GM12878 (cell line): ENCODE measurements at regions not wholly inside any gene's neighbourhood (a gene's known extent, or its start where the extent isn't known, plus 50 kb on each side); places are given as distances from the start of the nearest gene placed in this dataset.

Experiments
- ATAC-seq: fragments of 200-7000 bp; cut with Tn5 transposase; 3 replicates; pipeline ENCODE4 v1.9.1; 2020; ENCODE audit warnings: mild to moderate bottlenecking, moderate library complexity
- BruUV-seq: library from RNA; stranded (reverse); fragments of 400-500 nt; replicated peaks from 2 replicates; lab custom pipeline; 2021; lab: Mats Ljungman, UMichigan
- CTCF ChIA-PET: fragments of 300-600 bp; sonication (Branson Sonifier 250); formaldehyde crosslinking; extraction: SDS; loops from one replicate; lab custom pipeline; 2021; ENCODE audit warnings: inconsistent platforms; lab: Yijun Ruan, JAX
- POLR2A ChIA-PET: fragments of 350-600 bp; formaldehyde crosslinking; extraction: SDS; loops from one replicate; lab custom pipeline; 2021; ENCODE audit warnings: inconsistent platforms; lab: Charles Lee
- RAD21 ChIA-PET: fragments of 300-600 bp; sonication (Branson Sonifier 250); formaldehyde crosslinking; loops from one replicate; lab custom pipeline; 2023; ENCODE audit warnings: antibody characterized with exemption; ENCODE audit not compliant: unreplicated experiment; lab: Charles Lee
- SMC1A ChIA-PET: fragments of 300-600 bp; sonication (Branson Sonifier 250); formaldehyde crosslinking; loops from one replicate; lab custom pipeline; 2023; ENCODE audit not compliant: unreplicated experiment, uncharacterized antibody; lab: Charles Lee
- DNase-seq: peaks from one replicate; pipeline ENCODE4 v3.0.0-alpha.2; 2011; ENCODE audit warnings: low read depth, low spot score
- FAIRE-seq: peaks from 3 replicates; lab custom pipeline; 2011; peaks lifted over from hg19 to GRCh38; lab: Jason Lieb, UNC
- H2AFZ ChIP-seq: 2 replicates; pipeline ENCODE4 v1.6.0; 2011; ENCODE audit warnings: low read depth, low read length, control low read depth; ENCODE audit not compliant: control insufficient read depth
- H3K27ac ChIP-seq: 2 replicates; pipeline ENCODE4 v1.5.1; 2011; ENCODE audit warnings: control low read depth; ENCODE audit not compliant: control insufficient read depth, insufficient read depth
- H3K27me3 ChIP-seq, 2 experiments: replicated peaks in 1 of 2; 2 replicates each; pipeline versions ENCODE4 v1.6.0 to v1.6.1; 2011; ENCODE audit warnings: low read length in 1 of 2; ENCODE audit not compliant: control insufficient read depth in 2 of 2, insufficient read depth in 2 of 2
- H3K36me3 ChIP-seq, 2 experiments: 2 replicates each; pipeline ENCODE4 v1.5.1; 2011; ENCODE audit warnings: low read length in 1 of 2; ENCODE audit not compliant: control insufficient read depth in 2 of 2, insufficient read depth in 2 of 2
- H3K4me1 ChIP-seq: 2 replicates; pipeline ENCODE4 v1.6.1; 2011; ENCODE audit warnings: mild to moderate bottlenecking, low read length, moderate library complexity, mixed read lengths; ENCODE audit not compliant: control insufficient read depth, insufficient read depth
- H3K4me2 ChIP-seq: 2 replicates; pipeline ENCODE4 v1.6.0; 2011; ENCODE audit warnings: control low read depth; ENCODE audit not compliant: control insufficient read depth, insufficient read depth
- H3K4me3 ChIP-seq: fragments of 200-600 bp; sonication (generic); 2 replicates; pipeline ENCODE4 v1.5.1; 2016
- H3K79me2 ChIP-seq: 2 replicates; pipeline ENCODE4 v1.6.0; 2011; ENCODE audit warnings: low read length; ENCODE audit not compliant: control insufficient read depth, insufficient read depth
- H3K9ac ChIP-seq: 2 replicates; pipeline ENCODE4 v1.8.0; 2011; ENCODE audit warnings: low read length, control low read depth, mixed read lengths; ENCODE audit not compliant: control insufficient read depth, insufficient read depth
- H3K9me3 ChIP-seq: replicated peaks from 3 replicates; pipeline ENCODE4 v1.5.1; 2011; ENCODE audit warnings: mild to moderate bottlenecking, low read length; ENCODE audit not compliant: control insufficient read depth, insufficient read depth
- H4K20me1 ChIP-seq: 2 replicates; pipeline ENCODE4 v1.6.0; 2011; ENCODE audit not compliant: control insufficient read depth, insufficient read depth
- ASH2L ChIP-seq: fragments of 300-600, 200-600 bp; sonication (generic); IDR thresholded peaks from 2 replicates; pipeline ENCODE4 v1.6.1; 2017; ENCODE audit warnings: low read depth, mild to moderate bottlenecking, borderline replicate concordance
- ATF3 ChIP-seq: IDR thresholded peaks from 2 replicates; pipeline ENCODE4 v1.6.1; 2011; ENCODE audit warnings: low read depth, mild to moderate bottlenecking, low read length, moderate library complexity, borderline replicate concordance; ENCODE audit errors: extremely low read depth
- FOS ChIP-seq: IDR thresholded peaks from 3 replicates; pipeline ENCODE4 v1.6.1; 2011; ENCODE audit warnings: borderline replicate concordance; ENCODE audit not compliant: insufficient read length; ENCODE audit errors: extremely low read depth
- HDAC2 ChIP-seq: fragments of 200-600 bp; sonication (generic); IDR thresholded peaks from 2 replicates; pipeline ENCODE4 v1.6.1; 2017
- MTA2 ChIP-seq: fragments of 450-650 bp; IDR thresholded peaks from 2 replicates; pipeline ENCODE4 v1.6.1; 2016; ENCODE audit warnings: low read depth, mild to moderate bottlenecking, moderate library complexity
- MYC ChIP-seq: IDR thresholded peaks from 2 replicates; pipeline ENCODE4 v1.6.1; 2011; ENCODE audit warnings: mild to moderate bottlenecking, low read length, moderate library complexity, inconsistent platforms; ENCODE audit not compliant: insufficient read depth, insufficient replicate concordance, insufficient read length, severe bottlenecking
- NFYB ChIP-seq: IDR thresholded peaks from 2 replicates; pipeline ENCODE4 v1.6.1; 2011; ENCODE audit warnings: low read depth, mild to moderate bottlenecking, low read length, improper control_type of control experiment, moderate library complexity; ENCODE audit not compliant: insufficient read depth
- NRF1 ChIP-seq: conservative IDR thresholded peaks from 2 replicates; pipeline ENCODE4 v1.6.1; 2011; ENCODE audit warnings: mild to moderate bottlenecking, low read depth, low read length, improper control_type of control experiment
- SMC3 ChIP-seq: IDR thresholded peaks from 2 replicates; pipeline ENCODE4 v1.6.1; 2011; ENCODE audit warnings: low read length, improper control_type of control experiment, borderline replicate concordance
- STAT1 ChIP-seq: fragments of 450-650 bp; conservative IDR thresholded peaks from 2 replicates; pipeline ENCODE4 v1.6.1; 2014; ENCODE audit warnings: antibody characterized with exemption, mild to moderate bottlenecking
- TBL1XR1 ChIP-seq: IDR thresholded peaks from 2 replicates; pipeline ENCODE4 v1.6.1; 2012; ENCODE audit warnings: low read depth, low read length, improper control_type of control experiment
- YY1 ChIP-seq: IDR thresholded peaks from 2 replicates; pipeline ENCODE4 v1.6.1; 2011; ENCODE audit warnings: low read depth, mild to moderate bottlenecking, low read length
- ZNF384 ChIP-seq: IDR thresholded peaks from 2 replicates; pipeline ENCODE4 v1.6.1; 2012; ENCODE audit warnings: low read depth, mild to moderate bottlenecking, low read length, improper control_type of control experiment, borderline replicate concordance
- ZZZ3 ChIP-seq: IDR thresholded peaks from 2 replicates; pipeline ENCODE4 v1.6.1; 2011; ENCODE audit warnings: low read depth; ENCODE audit not compliant: control insufficient read depth, insufficient read length
- WGBS: methylation state at CpG from one replicate; pipeline ENCODE4 v1.1.6; 2016; ENCODE audit warnings: low lambda C conversion rate; ENCODE audit not compliant: insufficient replicate concordance, insufficient coverage; ENCODE audit errors: missing lambda C conversion rate; 5-methylcytosine and 5-hydroxymethylcytosine counted together
- in situ Hi-C: fragments of 300-500 bp; cut with MboI; formaldehyde crosslinking; loops from 9 replicates; pipeline ENCODE4 v1.14.3; 2018; ENCODE audit warnings: mixed read lengths
- intact Hi-C: fragments of 100-400 bp; cut with micrococcal nuclease; formaldehyde crosslinking; loops from one replicate; pipeline ENCODE4 v1.14.2; 2022; ENCODE audit not compliant: unreplicated experiment
- TF ChIP-seq, protein P1 (sequence below): IDR thresholded peaks from 2 replicates; pipeline ENCODE4 v1.6.1; 2012; ENCODE audit warnings: low read depth, low read length, improper control_type of control experiment

GRCh38 chr4:110260299-110260698 is 61.9 kb upstream of the ELOVL6 start (continued):
- TF ChIP-seq ASH2L (no peak), YY1 (no peak), MTA2 (no peak), ZNF384 (no peak), TBL1XR1 (no peak), ZZZ3 (no peak)

GRCh38 chr4:110250023-110250387 is 51.6 kb upstream of the ELOVL6 start:
- Histone ChIP-seq H3K27ac (no peak overlapping the region), H3K36me3 (no peaks in the 10 kb centered on the region), H3K79me2 (no peaks in the 10 kb centered on the region), H3K27me3 (no peaks in the 10 kb centered on the region; a peak in 1 of 4 replicates), H3K4me3 (no peak overlapping the region), H3K4me1 (no peaks in the 10 kb centered on the region), H3K9ac (no peak overlapping the region), H2AFZ (no peak overlapping the region), H4K20me1 (no peaks in the 10 kb centered on the region), H3K9me3 (no peaks in the 10 kb centered on the region), H3K4me2 (no peak overlapping the region)
- no TSS peak for BruUV-seq
- no peak for DNase-seq
- CTCF ChIA-PET = no interaction called here
- SMC1A ChIA-PET = no interaction called here
- POLR2A ChIA-PET = no interaction called here
- no peak for FAIRE-seq
- no peak for TF ChIP-seq FOS
- no peak for TF ChIP-seq MYC
- no peak for TF ChIP-seq STAT1
- no peak for TF ChIP-seq SMC3
- TF ChIP-seq NRF1 = no peak
- TF ChIP-seq, protein P1, sequence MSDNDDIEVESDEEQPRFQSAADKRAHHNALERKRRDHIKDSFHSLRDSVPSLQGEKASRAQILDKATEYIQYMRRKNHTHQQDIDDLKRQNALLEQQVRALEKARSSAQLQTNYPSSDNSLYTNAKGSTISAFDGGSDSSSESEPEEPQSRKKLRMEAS = no peak
- no peak for TF ChIP-seq ATF3
- TF ChIP-seq NFYB = no peak
- TF ChIP-seq HDAC2 = no peak
- ATAC-seq = no peak
- in situ Hi-C loops (no loop called here), intact Hi-C loops (no loop called here)
- 36% methylated on average over 5 of the region's 5 CpGs for WGBS
- RAD21 ChIA-PET = no interaction called here
